ENCODE measurements at regions not wholly inside any gene's neighbourhood (a gene's known extent, or its start where the extent isn't known, plus 50 kb on each side); places are given as distances from the start of the nearest gene placed in this dataset.

DNA sequence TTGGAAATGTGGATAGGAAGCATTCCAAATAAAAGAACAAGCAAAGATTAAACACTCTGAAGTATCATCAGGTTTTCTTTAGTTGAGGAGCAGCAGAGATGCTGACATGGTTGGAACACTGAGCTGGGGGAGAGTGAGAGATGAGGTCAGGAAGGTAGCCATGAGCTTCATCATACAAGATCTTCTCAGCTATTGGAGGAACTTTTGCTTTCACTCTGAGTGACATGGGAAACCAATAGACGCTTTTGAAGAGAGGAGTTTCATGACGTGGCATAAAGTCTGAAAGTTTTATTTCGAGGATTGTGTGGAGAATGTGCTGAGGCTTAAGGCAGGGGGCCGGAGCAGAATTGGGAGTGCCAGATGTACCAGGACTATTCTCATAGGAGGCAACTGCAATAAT, 616.2 kb upstream of the CAMK1G start:
- H3K36me3 Mint-ChIP-seq (ENCODE audit: low read depth): no peaks in the 10 kb centered on the region
- H3K27me3 Mint-ChIP-seq (ENCODE audit: low read depth): peaks cover 27% of the 10 kb centered on the region
- TF ChIP-seq, protein P1, sequence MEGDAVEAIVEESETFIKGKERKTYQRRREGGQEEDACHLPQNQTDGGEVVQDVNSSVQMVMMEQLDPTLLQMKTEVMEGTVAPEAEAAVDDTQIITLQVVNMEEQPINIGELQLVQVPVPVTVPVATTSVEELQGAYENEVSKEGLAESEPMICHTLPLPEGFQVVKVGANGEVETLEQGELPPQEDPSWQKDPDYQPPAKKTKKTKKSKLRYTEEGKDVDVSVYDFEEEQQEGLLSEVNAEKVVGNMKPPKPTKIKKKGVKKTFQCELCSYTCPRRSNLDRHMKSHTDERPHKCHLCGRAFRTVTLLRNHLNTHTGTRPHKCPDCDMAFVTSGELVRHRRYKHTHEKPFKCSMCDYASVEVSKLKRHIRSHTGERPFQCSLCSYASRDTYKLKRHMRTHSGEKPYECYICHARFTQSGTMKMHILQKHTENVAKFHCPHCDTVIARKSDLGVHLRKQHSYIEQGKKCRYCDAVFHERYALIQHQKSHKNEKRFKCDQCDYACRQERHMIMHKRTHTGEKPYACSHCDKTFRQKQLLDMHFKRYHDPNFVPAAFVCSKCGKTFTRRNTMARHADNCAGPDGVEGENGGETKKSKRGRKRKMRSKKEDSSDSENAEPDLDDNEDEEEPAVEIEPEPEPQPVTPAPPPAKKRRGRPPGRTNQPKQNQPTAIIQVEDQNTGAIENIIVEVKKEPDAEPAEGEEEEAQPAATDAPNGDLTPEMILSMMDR (IDR thresholded peaks at IDR 0.05): no peak
- H3K4me3 Mint-ChIP-seq (ENCODE audit: unreplicated experiment): no peak overlapping the region
- H3K9me3 Mint-ChIP-seq (ENCODE audit: low read depth): no peaks in the 10 kb centered on the region
- no peaks in the 10 kb centered on the region for H3K4me1 Mint-ChIP-seq (ENCODE audit: low read depth)
- no peak overlapping the region for H3K27ac Mint-ChIP-seq (ENCODE audit: unreplicated experiment)
- no peak for DNase-seq (ENCODE audit: low spot score)

DNA sequence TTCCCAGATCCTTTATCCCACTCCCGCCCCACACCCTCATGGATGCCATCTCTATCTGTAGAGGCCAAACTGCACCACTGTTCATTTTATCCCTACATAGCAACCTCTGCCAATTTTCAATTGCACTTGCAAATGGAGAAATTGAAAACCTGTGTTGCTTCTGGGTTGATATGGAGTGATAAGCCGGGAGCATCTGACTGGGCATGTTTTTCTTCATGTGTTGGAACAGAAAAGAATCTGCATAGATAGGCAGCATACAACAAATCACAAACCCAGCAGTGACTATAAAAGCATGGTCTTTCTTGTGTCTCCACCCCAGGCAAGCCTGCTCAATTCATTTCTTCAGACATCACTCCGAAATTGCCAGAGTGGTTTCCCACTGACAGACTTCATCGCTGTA, 608.8 kb upstream of the CAMK1G start:
- H3K4me3 Mint-ChIP-seq (ENCODE audit: unreplicated experiment): no peak overlapping the region
- H3K9me3 Mint-ChIP-seq (ENCODE audit: low read depth): peaks cover 3% of the 10 kb centered on the region
- no peak for DNase-seq (ENCODE audit: low spot score)
- no peaks in the 10 kb centered on the region for H3K36me3 Mint-ChIP-seq (ENCODE audit: low read depth)
- peaks cover 23% of the 10 kb centered on the region for H3K27me3 Mint-ChIP-seq (ENCODE audit: low read depth)
- peaks cover 3% of the 10 kb centered on the region for H3K4me1 Mint-ChIP-seq (ENCODE audit: low read depth)
- no peak overlapping the region for H3K27ac Mint-ChIP-seq (ENCODE audit: unreplicated experiment)
- TF ChIP-seq, protein P1 (IDR thresholded peaks at IDR 0.05): no peak

GRCh38 chr1:208975456-208975855, 608.1 kb upstream of the CAMK1G start:
- peaks cover 3% of the 10 kb centered on the region for H3K9me3 Mint-ChIP-seq (ENCODE audit: low read depth)
- DNase-seq (ENCODE audit: low spot score): no peak
- TF ChIP-seq, protein P1 (IDR thresholded peaks at IDR 0.05): no peak
- no peaks in the 10 kb centered on the region for H3K36me3 Mint-ChIP-seq (ENCODE audit: low read depth)
- H3K4me1 Mint-ChIP-seq (ENCODE audit: low read depth): peaks cover 3% of the 10 kb centered on the region
- H3K4me3 Mint-ChIP-seq (ENCODE audit: unreplicated experiment): no peak overlapping the region
- H3K27me3 Mint-ChIP-seq (ENCODE audit: low read depth): peaks cover 18% of the 10 kb centered on the region
- no peak overlapping the region for H3K27ac Mint-ChIP-seq (ENCODE audit: unreplicated experiment)

DNA sequence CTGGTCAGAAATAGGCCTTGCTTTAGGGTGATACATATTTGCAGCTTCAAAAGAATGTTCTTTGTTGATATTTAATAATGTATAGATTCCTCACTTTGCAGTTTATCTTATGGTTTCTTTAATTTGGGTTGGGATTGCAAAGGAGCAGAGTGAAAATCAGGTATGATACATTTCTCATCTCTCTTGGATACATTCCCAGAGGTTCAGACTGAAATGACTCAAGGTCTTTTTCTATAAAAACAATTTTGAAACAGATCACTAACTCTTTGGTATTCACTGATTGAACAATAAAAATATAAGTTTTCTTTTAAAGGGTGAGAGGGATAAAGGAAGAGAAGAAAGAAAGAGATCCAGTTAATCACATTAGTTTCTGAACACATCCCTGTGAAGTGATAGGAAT, 606.5 kb upstream of the CAMK1G start:
- Mint-ChIP-seq H3K27me3 (ENCODE audit: low read depth) (peaks cover 17% of the 10 kb centered on the region), H3K27ac (ENCODE audit: unreplicated experiment) (no peak overlapping the region), H3K36me3 (ENCODE audit: low read depth) (no peaks in the 10 kb centered on the region), H3K9me3 (ENCODE audit: low read depth) (peaks cover 3% of the 10 kb centered on the region), H3K4me3 (ENCODE audit: unreplicated experiment) (no peak overlapping the region), H3K4me1 (ENCODE audit: low read depth) (peaks cover 3% of the 10 kb centered on the region)
- TF ChIP-seq, protein P1 (IDR thresholded peaks at IDR 0.05): no peak
- DNase-seq (ENCODE audit: low spot score): no peak

DNA sequence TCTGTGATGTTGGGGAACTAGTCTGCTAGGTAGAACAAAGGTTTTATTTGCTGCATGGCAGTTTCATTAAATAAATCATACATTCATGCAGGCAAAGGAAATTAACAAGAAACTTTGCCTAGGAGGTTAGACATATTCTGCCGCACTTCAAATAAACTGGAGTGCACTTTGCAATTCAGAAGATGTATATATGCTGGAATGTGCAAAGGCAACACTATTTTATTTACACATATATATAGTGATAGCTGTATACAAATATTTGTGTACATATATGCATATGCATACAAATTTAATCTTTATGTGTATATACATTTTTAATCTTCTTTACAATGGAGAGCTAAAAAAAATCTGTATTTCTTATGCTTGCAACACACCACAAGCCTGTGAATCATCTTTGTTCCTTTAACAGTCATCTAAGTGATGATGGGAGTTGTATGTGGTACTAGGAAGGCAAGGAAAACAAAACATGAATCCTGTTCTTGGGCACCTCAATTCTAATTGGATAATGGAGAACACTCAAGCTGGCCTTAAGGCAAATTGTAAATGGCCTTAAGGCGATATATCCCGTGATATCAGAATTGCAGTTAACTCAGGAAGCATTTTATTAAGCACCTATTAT, 605.8 kb upstream of the CAMK1G start:
- DNase-seq (ENCODE audit: low spot score): no peak
- H3K36me3 Mint-ChIP-seq (ENCODE audit: low read depth): no peaks in the 10 kb centered on the region
- TF ChIP-seq, protein P1 (IDR thresholded peaks at IDR 0.05): no peak
- no peak overlapping the region for H3K4me3 Mint-ChIP-seq (ENCODE audit: unreplicated experiment)
- H3K4me1 Mint-ChIP-seq (ENCODE audit: low read depth): peaks cover 3% of the 10 kb centered on the region
- H3K9me3 Mint-ChIP-seq (ENCODE audit: low read depth): peaks cover 3% of the 10 kb centered on the region
- peaks cover 16% of the 10 kb centered on the region for H3K27me3 Mint-ChIP-seq (ENCODE audit: low read depth)
- no peak overlapping the region for H3K27ac Mint-ChIP-seq (ENCODE audit: unreplicated experiment)
